SU-DHL-6 (cell line): ENCODE measurements at regions not wholly inside any gene's neighbourhood (a gene's known extent, or its start where the extent isn't known, plus 50 kb on each side); places are given as distances from the start of the nearest gene placed in this dataset.

Experiments
- EZH2phosphoT487 ChIP-seq: fragments of 200-600 bp; sonication (generic), shearing (Covaris generic); conservative IDR thresholded peaks from 2 replicates; pipeline ENCODE4 v1.6.1; 2018; ENCODE audit warnings: mild to moderate bottlenecking, antibody characterized with exemption, low read length, moderate library complexity, mixed read lengths
- TF ChIP-seq, protein P1 (sequence below): fragments of 200-600 bp; sonication (generic); IDR thresholded peaks from one replicate; pipeline ENCODE4 v1.5.1; 2017; ENCODE audit warnings: antibody characterized with exemption, mild to moderate bottlenecking, low read length, moderate library complexity; ENCODE audit not compliant: insufficient read depth, poor library complexity, severe bottlenecking

DNA sequence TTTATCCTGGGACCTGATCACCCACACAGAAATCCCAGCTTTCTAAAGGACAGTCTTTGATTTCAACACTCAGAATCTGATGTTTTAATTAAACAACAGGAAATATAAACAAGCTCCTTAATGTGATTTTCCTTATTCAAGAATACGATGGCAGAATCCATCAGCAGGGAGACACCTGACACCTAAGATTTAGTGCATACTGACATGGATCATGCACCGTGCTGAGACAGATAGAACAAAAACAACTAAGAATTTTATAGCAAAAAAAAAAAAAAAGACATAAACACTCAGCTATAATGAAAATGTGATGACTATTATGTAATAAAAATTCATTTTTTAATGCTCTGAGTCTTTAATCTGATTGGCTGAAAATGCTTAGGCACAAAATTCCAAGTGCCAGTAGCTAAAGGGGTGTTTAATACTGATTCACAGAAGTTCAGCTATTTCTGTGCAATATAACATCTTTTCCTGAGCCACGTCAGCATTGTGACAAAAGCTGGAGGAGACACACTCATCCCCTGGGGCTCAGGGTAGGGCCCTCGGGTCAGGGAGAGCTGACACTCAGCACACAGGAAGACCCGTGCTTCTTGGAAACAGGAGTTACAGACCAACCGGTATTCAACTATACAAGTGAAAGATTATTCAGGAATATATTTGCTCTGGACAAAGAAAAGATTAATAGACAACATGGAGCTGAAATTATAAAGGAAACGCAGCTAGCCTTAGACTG lies 247.4 kb downstream of the FBXO15 start:
- TF ChIP-seq, protein P1, sequence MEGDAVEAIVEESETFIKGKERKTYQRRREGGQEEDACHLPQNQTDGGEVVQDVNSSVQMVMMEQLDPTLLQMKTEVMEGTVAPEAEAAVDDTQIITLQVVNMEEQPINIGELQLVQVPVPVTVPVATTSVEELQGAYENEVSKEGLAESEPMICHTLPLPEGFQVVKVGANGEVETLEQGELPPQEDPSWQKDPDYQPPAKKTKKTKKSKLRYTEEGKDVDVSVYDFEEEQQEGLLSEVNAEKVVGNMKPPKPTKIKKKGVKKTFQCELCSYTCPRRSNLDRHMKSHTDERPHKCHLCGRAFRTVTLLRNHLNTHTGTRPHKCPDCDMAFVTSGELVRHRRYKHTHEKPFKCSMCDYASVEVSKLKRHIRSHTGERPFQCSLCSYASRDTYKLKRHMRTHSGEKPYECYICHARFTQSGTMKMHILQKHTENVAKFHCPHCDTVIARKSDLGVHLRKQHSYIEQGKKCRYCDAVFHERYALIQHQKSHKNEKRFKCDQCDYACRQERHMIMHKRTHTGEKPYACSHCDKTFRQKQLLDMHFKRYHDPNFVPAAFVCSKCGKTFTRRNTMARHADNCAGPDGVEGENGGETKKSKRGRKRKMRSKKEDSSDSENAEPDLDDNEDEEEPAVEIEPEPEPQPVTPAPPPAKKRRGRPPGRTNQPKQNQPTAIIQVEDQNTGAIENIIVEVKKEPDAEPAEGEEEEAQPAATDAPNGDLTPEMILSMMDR: no peak
- no peak for TF ChIP-seq EZH2phosphoT487
